ENCODE measurements at regions not wholly inside any gene's neighbourhood (a gene's known extent, or its start where the extent isn't known, plus 50 kb on each side); places are given as distances from the start of the nearest gene placed in this dataset.

DNA sequence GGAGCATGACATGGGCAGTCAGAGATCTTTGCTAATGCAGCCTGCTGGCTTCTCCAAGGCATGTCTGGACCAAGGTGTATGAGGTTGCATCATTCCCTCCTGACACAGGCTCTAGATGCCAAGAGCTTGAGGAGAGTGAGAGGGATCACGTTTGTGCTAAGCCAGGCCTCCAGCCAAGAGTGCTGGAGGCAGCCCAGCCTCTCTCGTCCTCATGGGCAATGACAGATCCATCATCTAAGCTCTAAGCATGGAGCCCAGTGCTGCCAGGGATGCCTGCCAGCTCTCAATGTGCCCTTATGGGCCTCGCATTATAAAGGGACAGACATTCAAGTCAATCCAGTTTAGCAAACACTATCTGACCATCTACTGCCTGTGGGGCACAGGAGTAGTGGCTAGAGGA is 136.3 kb upstream of the VSTM2B start:
- no peak for DNase-seq (ENCODE audit: low read depth in 1 of 2, low spot score in 1 of 2)
- no peaks in the 10 kb centered on the region for H3K27me3 ChIP-seq (ENCODE audit: insufficient read depth, poor library complexity, severe bottlenecking)
- no peak overlapping the region for H3K4me3 ChIP-seq (replicated peaks; ENCODE audit: insufficient read depth, low read length)
- TF ChIP-seq POLR2AphosphoS5 (IDR thresholded peaks at IDR 0.05; ENCODE audit: low read depth), result no peak
- TF ChIP-seq, protein P1, sequence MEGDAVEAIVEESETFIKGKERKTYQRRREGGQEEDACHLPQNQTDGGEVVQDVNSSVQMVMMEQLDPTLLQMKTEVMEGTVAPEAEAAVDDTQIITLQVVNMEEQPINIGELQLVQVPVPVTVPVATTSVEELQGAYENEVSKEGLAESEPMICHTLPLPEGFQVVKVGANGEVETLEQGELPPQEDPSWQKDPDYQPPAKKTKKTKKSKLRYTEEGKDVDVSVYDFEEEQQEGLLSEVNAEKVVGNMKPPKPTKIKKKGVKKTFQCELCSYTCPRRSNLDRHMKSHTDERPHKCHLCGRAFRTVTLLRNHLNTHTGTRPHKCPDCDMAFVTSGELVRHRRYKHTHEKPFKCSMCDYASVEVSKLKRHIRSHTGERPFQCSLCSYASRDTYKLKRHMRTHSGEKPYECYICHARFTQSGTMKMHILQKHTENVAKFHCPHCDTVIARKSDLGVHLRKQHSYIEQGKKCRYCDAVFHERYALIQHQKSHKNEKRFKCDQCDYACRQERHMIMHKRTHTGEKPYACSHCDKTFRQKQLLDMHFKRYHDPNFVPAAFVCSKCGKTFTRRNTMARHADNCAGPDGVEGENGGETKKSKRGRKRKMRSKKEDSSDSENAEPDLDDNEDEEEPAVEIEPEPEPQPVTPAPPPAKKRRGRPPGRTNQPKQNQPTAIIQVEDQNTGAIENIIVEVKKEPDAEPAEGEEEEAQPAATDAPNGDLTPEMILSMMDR (IDR thresholded peaks at IDR 0.05; ENCODE audit: insufficient read depth, low read length), result no peak
- TF ChIP-seq REST (IDR thresholded peaks at IDR 0.05; ENCODE audit: insufficient replicate concordance, low read depth), result no peak
- no peak for TF ChIP-seq GABPA (IDR thresholded peaks at IDR 0.05; ENCODE audit: low read depth)
- no peak for TF ChIP-seq SPI1 (IDR thresholded peaks at IDR 0.05; ENCODE audit: borderline replicate concordance, low read depth)
- no peak overlapping the region for H3K27ac ChIP-seq (replicated peaks)

DNA sequence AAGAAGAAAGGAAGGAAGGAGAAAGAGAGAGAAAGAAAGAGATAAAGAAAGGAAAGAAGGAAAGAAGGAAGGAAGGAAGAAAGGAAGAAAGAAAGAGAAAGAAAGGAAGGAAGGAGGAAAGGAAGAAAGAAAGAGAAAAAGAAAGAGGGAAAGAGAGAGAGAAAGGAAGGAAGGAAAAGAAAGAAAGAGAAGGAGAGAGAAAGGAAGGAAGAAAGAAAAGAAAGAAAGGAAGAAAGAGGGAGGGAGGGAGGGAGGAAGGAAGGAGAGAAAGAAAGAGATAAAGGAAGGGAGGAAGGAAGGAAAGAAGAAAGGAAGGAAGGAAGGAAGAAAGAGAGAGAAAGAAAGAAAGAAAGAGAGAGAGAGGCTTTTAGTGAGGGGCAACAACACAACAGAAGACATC is 135.1 kb upstream of the VSTM2B start:
- no peak for DNase-seq (ENCODE audit: low read depth in 1 of 2, low spot score in 1 of 2)
- Histone ChIP-seq H3K27me3 (ENCODE audit: insufficient read depth, poor library complexity, severe bottlenecking) (no peaks in the 10 kb centered on the region), H3K27ac (replicated peaks) (no peak overlapping the region), H3K4me3 (replicated peaks; ENCODE audit: insufficient read depth, low read length) (no peak overlapping the region)
- TF ChIP-seq, protein P1 (IDR thresholded peaks at IDR 0.05; ENCODE audit: insufficient read depth, low read length), result no peak
- TF ChIP-seq SPI1 (IDR thresholded peaks at IDR 0.05; ENCODE audit: borderline replicate concordance, low read depth), result no peak
- no peak for TF ChIP-seq POLR2AphosphoS5 (IDR thresholded peaks at IDR 0.05; ENCODE audit: low read depth)
- no peak for TF ChIP-seq GABPA (IDR thresholded peaks at IDR 0.05; ENCODE audit: low read depth)
- no peak for TF ChIP-seq REST (IDR thresholded peaks at IDR 0.05; ENCODE audit: insufficient replicate concordance, low read depth)

DNA sequence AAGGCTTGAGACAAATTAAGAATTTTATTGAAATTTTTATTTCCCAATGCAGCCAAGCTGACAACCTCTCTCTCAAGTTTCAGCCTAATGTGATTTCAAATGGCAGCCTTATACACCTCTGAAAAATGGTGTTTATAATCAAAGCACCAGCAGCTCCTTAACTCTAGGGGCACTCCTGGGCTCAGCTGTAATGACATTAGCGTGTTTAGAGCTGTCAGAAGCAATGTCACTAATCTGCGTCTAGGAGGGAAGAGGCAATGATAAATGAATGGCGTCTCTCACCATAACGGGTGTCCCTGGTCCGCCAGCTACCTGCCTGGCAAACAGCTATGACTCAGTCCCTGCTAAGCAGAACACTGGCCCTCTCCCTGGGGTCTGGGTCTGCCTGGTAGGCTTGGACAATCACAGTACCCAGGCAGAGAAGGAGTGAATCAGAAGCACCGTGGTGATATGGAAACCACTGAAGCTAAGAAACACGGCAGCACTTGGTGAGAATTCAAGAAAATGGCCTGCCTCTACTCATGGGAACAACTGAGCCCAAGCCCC is 131.8 kb upstream of the VSTM2B start:
- DNase-seq (ENCODE audit: low read depth in 1 of 2, low spot score in 1 of 2), result no peak
- TF ChIP-seq POLR2AphosphoS5 (IDR thresholded peaks at IDR 0.05; ENCODE audit: low read depth) (no peak), GABPA (IDR thresholded peaks at IDR 0.05; ENCODE audit: low read depth) (no peak), SPI1 (IDR thresholded peaks at IDR 0.05; ENCODE audit: borderline replicate concordance, low read depth) (no peak), REST (IDR thresholded peaks at IDR 0.05; ENCODE audit: insufficient replicate concordance, low read depth) (no peak)
- TF ChIP-seq, protein P1 (IDR thresholded peaks at IDR 0.05; ENCODE audit: insufficient read depth, low read length), result no peak
- H3K4me3 ChIP-seq (replicated peaks; ENCODE audit: insufficient read depth, low read length), result no peak overlapping the region

More for the DNA sequence above, 131.8 kb upstream of the VSTM2B start:
- Histone ChIP-seq H3K27ac (replicated peaks) (no peak overlapping the region), H3K27me3 (ENCODE audit: insufficient read depth, poor library complexity, severe bottlenecking) (no peaks in the 10 kb centered on the region)

Measured in HL-60 (cell line).